ENCODE measurements at regions not wholly inside any gene's neighbourhood (a gene's known extent, or its start where the extent isn't known, plus 50 kb on each side); places are given as distances from the start of the nearest gene placed in this dataset.

GRCh38 chr13:71067165-71067815 is 799.7 kb downstream of the DACH1 start:
- Histone ChIP-seq H3K9me3 (no peaks in the 10 kb centered on the region), H3K27ac (no peak overlapping the region), H3K4me3 (no peak overlapping the region), H3K27me3 (no peaks in the 10 kb centered on the region), H3K4me1 (no peaks in the 10 kb centered on the region), H3K36me3 (no peaks in the 10 kb centered on the region)
- intact Hi-C loops (cut with DNase I): no loop called here
- no peak for DNase-seq (ENCODE audit: extremely low spot score in 2 of 2)
- TF ChIP-seq POLR2A (IDR thresholded peaks at IDR 0.05) (no peak), POLR2AphosphoS5 (IDR thresholded peaks at IDR 0.05; ENCODE audit: insufficient read depth in 1 of 2, low read depth in 1 of 2) (no peak), CTCF (IDR thresholded peaks at IDR 0.05) (no peak)

- intact Hi-C loops (cut with DNase I): no loop called here
- Histone ChIP-seq H3K36me3 (no peaks in the 10 kb centered on the region), H3K27me3 (no peaks in the 10 kb centered on the region), H3K27ac (no peak overlapping the region), H3K9me3 (no peaks in the 10 kb centered on the region), H3K4me3 (no peak overlapping the region), H3K4me1 (no peaks in the 10 kb centered on the region)
- no peak for DNase-seq (ENCODE audit: extremely low spot score in 2 of 2)
- TF ChIP-seq POLR2AphosphoS5 (IDR thresholded peaks at IDR 0.05; ENCODE audit: insufficient read depth in 1 of 2, low read depth in 1 of 2) (no peak), CTCF (IDR thresholded peaks at IDR 0.05) (no peak), POLR2A (IDR thresholded peaks at IDR 0.05) (no peak)
Observed at GRCh38 chr13:71056581-71056980, 810.4 kb downstream of the DACH1 start.

GRCh38 chr13:71055644-71056043 is 811.4 kb downstream of the DACH1 start:
- Histone ChIP-seq H3K27me3 (no peaks in the 10 kb centered on the region), H3K27ac (no peak overlapping the region), H3K9me3 (no peaks in the 10 kb centered on the region), H3K4me3 (no peak overlapping the region), H3K4me1 (no peaks in the 10 kb centered on the region), H3K36me3 (no peaks in the 10 kb centered on the region)
- no peak for DNase-seq (ENCODE audit: extremely low spot score in 2 of 2)
- no peak for TF ChIP-seq POLR2A (IDR thresholded peaks at IDR 0.05)
- no peak for TF ChIP-seq CTCF (IDR thresholded peaks at IDR 0.05)
- TF ChIP-seq POLR2AphosphoS5 (IDR thresholded peaks at IDR 0.05; ENCODE audit: insufficient read depth in 1 of 2, low read depth in 1 of 2): no peak
- intact Hi-C loops (cut with DNase I): no loop called here

GRCh38 chr13:71055047-71055446 is 812.0 kb downstream of the DACH1 start:
- Histone ChIP-seq H3K27me3 (no peaks in the 10 kb centered on the region), H3K27ac (no peak overlapping the region), H3K4me1 (no peaks in the 10 kb centered on the region), H3K36me3 (no peaks in the 10 kb centered on the region), H3K9me3 (no peaks in the 10 kb centered on the region), H3K4me3 (no peak overlapping the region)
- intact Hi-C loops (cut with DNase I): no loop called here
- TF ChIP-seq POLR2A (IDR thresholded peaks at IDR 0.05): no peak
- TF ChIP-seq POLR2AphosphoS5 (IDR thresholded peaks at IDR 0.05; ENCODE audit: insufficient read depth in 1 of 2, low read depth in 1 of 2): no peak
- TF ChIP-seq CTCF (IDR thresholded peaks at IDR 0.05): no peak
- DNase-seq (ENCODE audit: extremely low spot score in 2 of 2): no peak

GRCh38 chr13:71054358-71054757 is 812.6 kb downstream of the DACH1 start:
- Histone ChIP-seq H3K27ac (no peak overlapping the region), H3K4me1 (no peaks in the 10 kb centered on the region), H3K9me3 (no peaks in the 10 kb centered on the region), H3K4me3 (no peak overlapping the region), H3K27me3 (no peaks in the 10 kb centered on the region), H3K36me3 (no peaks in the 10 kb centered on the region)
- TF ChIP-seq POLR2AphosphoS5 (IDR thresholded peaks at IDR 0.05; ENCODE audit: insufficient read depth in 1 of 2, low read depth in 1 of 2): no peak
- no peak for TF ChIP-seq CTCF (IDR thresholded peaks at IDR 0.05)
- TF ChIP-seq POLR2A (IDR thresholded peaks at IDR 0.05): no peak
- intact Hi-C loops (cut with DNase I): no loop called here
- DNase-seq (ENCODE audit: extremely low spot score in 2 of 2): no peak
